ENCODE measurements at regions not wholly inside any gene's neighbourhood (a gene's known extent, or its start where the extent isn't known, plus 50 kb on each side); places are given as distances from the start of the nearest gene placed in this dataset.

DNA sequence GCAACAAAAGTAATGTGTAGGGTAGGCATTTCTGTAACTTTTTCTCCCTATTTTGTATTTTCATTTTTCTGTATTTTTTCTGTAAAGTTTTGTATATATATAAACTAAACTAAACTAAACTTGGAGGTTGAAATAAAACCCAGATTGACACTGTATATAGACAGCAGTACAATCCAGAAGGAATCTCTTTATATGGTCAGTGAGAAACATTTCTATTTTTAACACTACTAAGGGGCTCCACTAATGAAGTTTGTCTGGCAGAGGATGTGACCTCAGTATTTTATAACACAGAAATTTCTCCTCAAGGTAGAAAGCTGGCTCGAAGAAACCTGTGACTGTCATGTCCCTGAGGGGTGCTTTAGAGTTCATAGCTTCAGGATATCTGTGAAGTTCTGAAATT lies 959.2 kb downstream of the ADGRL3 start:
- no peak overlapping the region for H3K4me3 ChIP-seq
- TF ChIP-seq POLR2A (IDR thresholded peaks at IDR 0.05) (no peak), CTCF (IDR thresholded peaks at IDR 0.05) (no peak), POLR2AphosphoS5 (IDR thresholded peaks at IDR 0.05) (no peak)
- intact Hi-C loops (cut with DNase I): no loop called here
- H3K36me3 ChIP-seq: no peaks in the 10 kb centered on the region
- WGBS: 48% methylated on average over 1 of the region's 1 CpG
- no peak for DNase-seq (ENCODE audit: low spot score)
- H3K27me3 ChIP-seq (replicated peaks; ENCODE audit: insufficient read depth): no peaks in the 10 kb centered on the region
- no peak overlapping the region for H3K27ac ChIP-seq
- no peaks in the 10 kb centered on the region for H3K4me1 ChIP-seq (replicated peaks)
- no peaks in the 10 kb centered on the region for H3K9me3 ChIP-seq

- H3K4me3 ChIP-seq: no peak overlapping the region
Observed at GRCh38 chr4:62156205-62156604, 956.1 kb downstream of the ADGRL3 start.

GRCh38 chr4:62145276-62145675 lies 945.1 kb downstream of the ADGRL3 start:
- intact Hi-C loops (cut with DNase I): no loop called here
- DNase-seq (ENCODE audit: low spot score): no peak
- Histone ChIP-seq H3K27me3 (replicated peaks; ENCODE audit: insufficient read depth) (no peaks in the 10 kb centered on the region), H3K4me1 (replicated peaks) (no peaks in the 10 kb centered on the region), H3K36me3 (no peaks in the 10 kb centered on the region), H3K27ac (no peak overlapping the region), H3K9me3 (no peaks in the 10 kb centered on the region), H3K4me3 (no peak overlapping the region)
- TF ChIP-seq POLR2A (IDR thresholded peaks at IDR 0.05): no peak
- TF ChIP-seq POLR2AphosphoS5 (IDR thresholded peaks at IDR 0.05): no peak
- TF ChIP-seq CTCF (IDR thresholded peaks at IDR 0.05): no peak
- 83% methylated on average over 2 of the region's 2 CpGs for WGBS

More at GRCh38 chr4:62156205-62156604, 956.1 kb downstream of the ADGRL3 start:
- DNase-seq (ENCODE audit: low spot score): no peak
- Histone ChIP-seq H3K27ac (no peak overlapping the region), H3K4me1 (replicated peaks) (no peaks in the 10 kb centered on the region), H3K9me3 (no peaks in the 10 kb centered on the region), H3K27me3 (replicated peaks; ENCODE audit: insufficient read depth) (no peaks in the 10 kb centered on the region), H3K36me3 (no peaks in the 10 kb centered on the region)
- WGBS: 85% methylated on average over 1 of the region's 1 CpG
- no peak for TF ChIP-seq POLR2AphosphoS5 (IDR thresholded peaks at IDR 0.05)
- no peak for TF ChIP-seq POLR2A (IDR thresholded peaks at IDR 0.05)
- no peak for TF ChIP-seq CTCF (IDR thresholded peaks at IDR 0.05)
- intact Hi-C loops (cut with DNase I): no loop called here

GRCh38 chr4:62144431-62144830 lies 944.3 kb downstream of the ADGRL3 start:
- no peaks in the 10 kb centered on the region for H3K36me3 ChIP-seq
- H3K4me1 ChIP-seq (replicated peaks): no peaks in the 10 kb centered on the region
- intact Hi-C loops (cut with DNase I): no loop called here
- 90% methylated on average over 3 of the region's 3 CpGs for WGBS
- TF ChIP-seq POLR2A (IDR thresholded peaks at IDR 0.05) (no peak), CTCF (IDR thresholded peaks at IDR 0.05) (no peak), POLR2AphosphoS5 (IDR thresholded peaks at IDR 0.05) (no peak)
- no peaks in the 10 kb centered on the region for H3K27me3 ChIP-seq (replicated peaks; ENCODE audit: insufficient read depth)
- DNase-seq (ENCODE audit: low spot score): no peak
- no peak overlapping the region for H3K27ac ChIP-seq
- no peak overlapping the region for H3K4me3 ChIP-seq
- H3K9me3 ChIP-seq: no peaks in the 10 kb centered on the region

- Histone ChIP-seq H3K27me3 (replicated peaks; ENCODE audit: insufficient read depth) (no peaks in the 10 kb centered on the region), H3K4me1 (replicated peaks) (no peaks in the 10 kb centered on the region), H3K36me3 (no peaks in the 10 kb centered on the region), H3K9me3 (no peaks in the 10 kb centered on the region), H3K4me3 (no peak overlapping the region), H3K27ac (no peak overlapping the region)
- intact Hi-C loops (cut with DNase I): no loop called here
- no peak for TF ChIP-seq POLR2AphosphoS5 (IDR thresholded peaks at IDR 0.05)
- TF ChIP-seq CTCF (IDR thresholded peaks at IDR 0.05): no peak
- no peak for TF ChIP-seq POLR2A (IDR thresholded peaks at IDR 0.05)
- 82% methylated on average over 1 of the region's 1 CpG for WGBS
- DNase-seq (ENCODE audit: low spot score): no peak
Observed at GRCh38 chr4:62135565-62136156, 935.5 kb downstream of the ADGRL3 start.

All from prostate gland (tissue), 2 donors.